ENCODE measurements at regions not wholly inside any gene's neighbourhood (a gene's known extent, or its start where the extent isn't known, plus 50 kb on each side); places are given as distances from the start of the nearest gene placed in this dataset.

- no TSS peak for BruUV-seq (replicated peaks)
- no peaks in the 10 kb centered on the region for H3K36me3 ChIP-seq (ENCODE audit: control insufficient read depth in 2 of 2, extremely low read depth in 1 of 2, insufficient read depth in 2 of 2, low read length in 2 of 2)
- H3K9me1 ChIP-seq (replicated peaks; ENCODE audit: control insufficient read depth, extremely low read depth, insufficient read depth, low read length): no peaks in the 10 kb centered on the region
- H3K27ac ChIP-seq (ENCODE audit: insufficient read depth, low read depth, low read length): no peak overlapping the region
- no peaks in the 10 kb centered on the region for H4K20me1 ChIP-seq (replicated peaks; ENCODE audit: control insufficient read depth, extremely low read depth, insufficient read depth, low read length)
- no peak overlapping the region for H3K9ac ChIP-seq (replicated peaks; ENCODE audit: extremely low read depth, insufficient read depth, low read length)
- intact Hi-C loops (cut with micrococcal nuclease): no loop called here
- POLR2A ChIA-PET: no interaction called here
- no peak for FAIRE-seq
- H3K27me3 ChIP-seq (ENCODE audit: control insufficient read depth in 2 of 2, insufficient read depth in 2 of 2, low read length in 2 of 2): no peaks in the 10 kb centered on the region
- H3K4me1 ChIP-seq (ENCODE audit: control insufficient read depth, extremely low read depth, insufficient read depth, low read length): no peaks in the 10 kb centered on the region
- dilution Hi-C loops (cut with MboI; ENCODE audit: extremely low pct_ligation_motif_present, low sequenced_read_pairs): no loop called here
- H2AFZ ChIP-seq (ENCODE audit: low read depth, low read length): no peak overlapping the region
- TF ChIP-seq POLR2A (IDR thresholded peaks at IDR 0.05; ENCODE audit: low read depth, low read length): no peak
- no peak for TF ChIP-seq MYC (IDR thresholded peaks at IDR 0.05; ENCODE audit: low read depth, low read length)
- TF ChIP-seq POLR2AphosphoS5 (IDR thresholded peaks at IDR 0.05; ENCODE audit: insufficient read depth, low read depth, low read length): no peak
- TF ChIP-seq FOS (IDR thresholded peaks at IDR 0.05; ENCODE audit: borderline replicate concordance, insufficient read depth, low read length): no peak
- TF ChIP-seq CTCF (IDR thresholded peaks at IDR 0.05; ENCODE audit: extremely low read depth in 1 of 2, insufficient read depth in 1 of 2, low read depth in 1 of 2, low read length in 2 of 2): no peak
- TF ChIP-seq EZH2 (IDR thresholded peaks at IDR 0.05; ENCODE audit: borderline replicate concordance, low read depth, low read length, severe bottlenecking): no peak
- no peak for TF ChIP-seq GATA2 (IDR thresholded peaks at IDR 0.05; ENCODE audit: insufficient read depth, insufficient read length, low read depth, low read length)
- TF ChIP-seq MAX (IDR thresholded peaks at IDR 0.05; ENCODE audit: insufficient read depth, insufficient read length): no peak
- TF ChIP-seq JUN (IDR thresholded peaks at IDR 0.05; ENCODE audit: borderline replicate concordance, insufficient read depth, insufficient read length, low read depth): no peak
- no peaks in the 10 kb centered on the region for H3K9me3 ChIP-seq (replicated peaks; ENCODE audit: control insufficient read depth, insufficient read depth, low read length)
- no peak overlapping the region for H3K4me2 ChIP-seq (ENCODE audit: insufficient read depth, low read length)
- no peaks in the 10 kb centered on the region for H3K79me2 ChIP-seq (ENCODE audit: control insufficient read depth, insufficient read depth, low read length)
- DNase-seq (ENCODE audit: low read depth, low spot score): no peak
- H3K4me3 ChIP-seq (replicated peaks in 1 of 3; ENCODE audit: insufficient read depth in 1 of 3, low read depth in 1 of 3, low read length in 3 of 3): no peak overlapping the region
- CTCF ChIA-PET: no interaction called here
Observed at GRCh38 chr9:2377834-2378233, 243.8 kb upstream of the VLDLR start.
